Keratinocyte (primary cell): ENCODE measurements at regions not wholly inside any gene's neighbourhood (a gene's known extent, or its start where the extent isn't known, plus 50 kb on each side); places are given as distances from the start of the nearest gene placed in this dataset.

Experiments
- CTCF ChIP-seq, 3 experiments: IDR thresholded peaks in 1 of 3; conservative IDR thresholded peaks in 1 of 3; optimal IDR thresholded peaks in 1 of 3; 2 replicates in 2 of 3; 3 replicates in 1 of 3; pipeline versions ENCODE3 to v1.5.1; 2011; ENCODE audit warnings: low read length in 3 of 3, mild to moderate bottlenecking in 3 of 3, moderate library complexity in 2 of 3, control low read depth in 1 of 3, inconsistent platforms in 1 of 3; ENCODE audit not compliant: insufficient read depth in 2 of 3; ENCODE audit errors: extremely low read depth in 1 of 3
- EZH2 ChIP-seq: IDR thresholded peaks from one replicate; pipeline ENCODE4 v1.6.1; 2012; ENCODE audit warnings: inconsistent platforms, mild to moderate bottlenecking, low read length, moderate library complexity

- TF ChIP-seq CTCF (optimal IDR thresholded peaks at IDR 0.05 in 1 of 3, IDR thresholded peaks at IDR 0.05 in 1 of 3, conservative IDR thresholded peaks at IDR 0.05 in 1 of 3; ENCODE audit: extremely low read depth in 1 of 3, insufficient read depth in 2 of 3, low read length in 3 of 3) (no peak), EZH2 (no peak)
These were observed 59.1 kb upstream of the GJA8 start for GRCh38 chr1:147843486-147843885.
